Stimulated activated CD4-positive, alpha-beta T cell treated with anti-CD3 and anti-CD28 coated beads, Interleukin-12 subunit alpha, Interleukin-12 subunit beta, amount 100 ng/mL, for 24 hours (primary cell): ENCODE measurements at regions not wholly inside any gene's neighbourhood (a gene's known extent, or its start where the extent isn't known, plus 50 kb on each side); places are given as distances from the start of the nearest gene placed in this dataset.

Experiments
- DNase-seq, 2 experiments: peaks; one replicate each; pipeline ENCODE4 v3.0.0-alpha.2; 2020; ENCODE audit warnings: low read depth in 2 of 2

- DNase-seq, result no peak
Observed at GRCh38 chr6:163923658-163924411, 509.3 kb downstream of the QKI start.

- DNase-seq, result no peak
Observed at GRCh38 chr6:163922562-163922961, 508.0 kb downstream of the QKI start.

GRCh38 chr6:163919652-163920051 is 505.1 kb downstream of the QKI start:
- no peak for DNase-seq

GRCh38 chr6:163916315-163917081 is 502.0 kb downstream of the QKI start:
- no peak for DNase-seq

- no peak for DNase-seq
Observed at GRCh38 chr6:163915131-163915530, 500.6 kb downstream of the QKI start.

GRCh38 chr6:163913045-163913444 is 498.5 kb downstream of the QKI start:
- DNase-seq, result no peak

GRCh38 chr6:163906006-163906710 is 491.6 kb downstream of the QKI start:
- DNase-seq, result no peak

- no peak for DNase-seq
Observed at GRCh38 chr6:163904186-163904585, 489.7 kb downstream of the QKI start.

GRCh38 chr6:163903541-163903940 is 489.0 kb downstream of the QKI start:
- DNase-seq, result no peak

GRCh38 chr6:163902993-163903392 is 488.5 kb downstream of the QKI start:
- no peak for DNase-seq

GRCh38 chr6:163901681-163902080 is 487.2 kb downstream of the QKI start:
- no peak for DNase-seq

GRCh38 chr6:163900570-163900969 is 486.1 kb downstream of the QKI start:
- no peak for DNase-seq

- no peak for DNase-seq
Observed at GRCh38 chr6:163897669-163898068, 483.2 kb downstream of the QKI start.

GRCh38 chr6:163897030-163897429 is 482.5 kb downstream of the QKI start:
- no peak for DNase-seq

- DNase-seq, result no peak
Observed at GRCh38 chr6:163895162-163895561, 480.6 kb downstream of the QKI start.

- DNase-seq, result no peak
Observed at GRCh38 chr6:163893609-163894189, 479.2 kb downstream of the QKI start.

- no peak for DNase-seq
Observed at GRCh38 chr6:163892824-163893561, 478.5 kb downstream of the QKI start.

GRCh38 chr6:163889904-163890514 is 475.5 kb downstream of the QKI start:
- DNase-seq, result no peak

- no peak for DNase-seq
Observed at GRCh38 chr6:163888030-163888819, 473.7 kb downstream of the QKI start.

GRCh38 chr6:163886428-163886827 is 471.9 kb downstream of the QKI start:
- no peak for DNase-seq
